GM12875 (cell line): ENCODE measurements at regions not wholly inside any gene's neighbourhood (a gene's known extent, or its start where the extent isn't known, plus 50 kb on each side); places are given as distances from the start of the nearest gene placed in this dataset.
"Not testable (repeated sequence)": the region's sequence is repeated elsewhere in the genome, so short reads cannot be mapped to it uniquely, and the experiment has no call there.

Source experiments
- H3K4me3 ChIP-seq: one replicate; pipeline ENCODE4 v1.5.1; 2011; ENCODE audit warnings: low read depth, low read length, control low read depth
- CTCF ChIP-seq: IDR thresholded peaks from 2 replicates; pipeline ENCODE4 v1.5.1; 2011; ENCODE audit warnings: low read depth, mild to moderate bottlenecking, control low read depth, inconsistent platforms, low read length, moderate library complexity, borderline replicate concordance; ENCODE audit not compliant: insufficient read depth

- no peak for TF ChIP-seq CTCF
- no peak overlapping the region for H3K4me3 ChIP-seq
These were observed 138.8 kb downstream of the PCSK1 start for GRCh38 chr5:96293966-96294883.

- no peak for TF ChIP-seq CTCF
- no peak overlapping the region for H3K4me3 ChIP-seq
These were observed 140.3 kb downstream of the PCSK1 start for GRCh38 chr5:96292582-96293247.

- H3K4me3 ChIP-seq: not testable (repeated sequence)
These were observed 143.8 kb downstream of the PCSK1 start for GRCh38 chr5:96289287-96289686.

GRCh38 chr5:96288845-96289185 lies 144.2 kb downstream of the PCSK1 start:
- TF ChIP-seq CTCF: no peak
- no peak overlapping the region for H3K4me3 ChIP-seq

GRCh38 chr5:96288166-96288844 lies 144.7 kb downstream of the PCSK1 start:
- no peak for TF ChIP-seq CTCF
- H3K4me3 ChIP-seq: no peak overlapping the region

GRCh38 chr5:96287136-96287535 lies 145.9 kb downstream of the PCSK1 start:
- no peak for TF ChIP-seq CTCF
- H3K4me3 ChIP-seq: no peak overlapping the region

GRCh38 chr5:96285823-96286222 lies 147.2 kb downstream of the PCSK1 start:
- no peak for TF ChIP-seq CTCF
- no peak overlapping the region for H3K4me3 ChIP-seq
